K562 (cell line): ENCODE measurements at regions not wholly inside any gene's neighbourhood (a gene's known extent, or its start where the extent isn't known, plus 50 kb on each side); places are given as distances from the start of the nearest gene placed in this dataset.

ENCODE experiments used
- C11orf30 ChIP-seq: fragments of 450-650 bp; IDR thresholded peaks from 2 replicates; pipeline ENCODE4 v1.6.1; 2016; ENCODE audit warnings: low read depth, mild to moderate bottlenecking
- FOXA3 ChIP-seq, 2 experiments: fragments of 450-650 bp in 1 of 2; sonication (generic) in 1 of 2; formaldehyde crosslinking; IDR thresholded peaks in 1 of 2; conservative IDR thresholded peaks in 1 of 2; 2 replicates each; pipeline versions ENCODE4 v1.4.0 to v1.8.0; 2020 to 2022; ENCODE audit warnings: mild to moderate bottlenecking in 2 of 2, missing genetic modification reagents in 1 of 2
- HBP1 ChIP-seq: fragments of 450-650 bp; formaldehyde crosslinking; IDR thresholded peaks from 2 replicates; pipeline ENCODE4 v1.4.0; 2022; ENCODE audit warnings: missing genetic modification characterization
- HDGF ChIP-seq: fragments of 450-650 bp; IDR thresholded peaks from 2 replicates; pipeline ENCODE4 v1.6.1; 2016
- NFRKB ChIP-seq: fragments of 450-650 bp; IDR thresholded peaks from 2 replicates; pipeline ENCODE4 v1.6.1; 2016; ENCODE audit warnings: low read depth
- RBM15 ChIP-seq: fragments of 200-400 bp; formaldehyde crosslinking; IDR thresholded peaks from 2 replicates; pipeline ENCODE4 v1.6.1; 2018; ENCODE audit warnings: mild to moderate bottlenecking, low read length, moderate library complexity; ENCODE audit not compliant: insufficient read depth
- RBM39 ChIP-seq: fragments of 200-400 bp; formaldehyde crosslinking; optimal IDR thresholded peaks from 2 replicates; pipeline ENCODE3; 2018; ENCODE audit warnings: low read depth, low read length
- RREB1 ChIP-seq: fragments of 250-450 bp; sonication (Bioruptor Pico); IDR thresholded peaks from 2 replicates; pipeline ENCODE4 v1.4.0; 2020
- SETDB1 ChIP-seq: IDR thresholded peaks from one replicate; pipeline ENCODE4 v1.6.1; 2012; ENCODE audit warnings: low read length, control low read depth, inconsistent platforms
- SMARCC2 ChIP-seq: fragments of 450-650 bp; IDR thresholded peaks from 2 replicates; pipeline ENCODE4 v1.6.1; 2017; ENCODE audit warnings: antibody characterized with exemption, moderate library complexity, mild to moderate bottlenecking, low read depth
- ZBTB7A ChIP-seq: IDR thresholded peaks from 2 replicates; pipeline ENCODE4 v1.6.1; 2011; ENCODE audit warnings: low read depth, mild to moderate bottlenecking, low read length, moderate library complexity, borderline replicate concordance; ENCODE audit not compliant: control insufficient read depth
- ZNF583 ChIP-seq: fragments of 250-450 bp; sonication (Bioruptor Pico); IDR thresholded peaks from 2 replicates; pipeline ENCODE4 v1.4.0; 2020
- TF ChIP-seq, protein P1 (sequence below), 2 experiments: fragments of 450-650 bp in 1 of 2; sonication (generic) in 1 of 2; formaldehyde crosslinking in 1 of 2; IDR thresholded peaks; 2 replicates each; pipeline versions ENCODE4 v1.7.1 to v1.9.0; 2016 to 2022; ENCODE audit warnings: inconsistent platforms in 1 of 2, mild to moderate bottlenecking in 1 of 2, missing genetic modification reagents in 1 of 2

GRCh38 chr12:42935756-42936155 lies 346.2 kb upstream of the PRICKLE1 start (continued):
- TF ChIP-seq RREB1 (CRISPR knock-in tag) = no peak
- TF ChIP-seq FOXA3 (CRISPR knock-in tag; conservative IDR thresholded peaks at IDR 0.05 in 1 of 2, IDR thresholded peaks at IDR 0.05 in 1 of 2) = no peak
- TF ChIP-seq ZBTB7A = no peak
- no peak for TF ChIP-seq HDGF
- no peak for TF ChIP-seq SETDB1
- TF ChIP-seq C11orf30 = peak; percentile 86
- no peak for TF ChIP-seq HBP1 (CRISPR knock-in tag)
- TF ChIP-seq SMARCC2 = no peak
- no peak for TF ChIP-seq RBM39
- no peak for TF ChIP-seq RBM15
- TF ChIP-seq NFRKB = no peak
- no peak for TF ChIP-seq ZNF583 (CRISPR knock-in tag)
- TF ChIP-seq, protein P1, sequence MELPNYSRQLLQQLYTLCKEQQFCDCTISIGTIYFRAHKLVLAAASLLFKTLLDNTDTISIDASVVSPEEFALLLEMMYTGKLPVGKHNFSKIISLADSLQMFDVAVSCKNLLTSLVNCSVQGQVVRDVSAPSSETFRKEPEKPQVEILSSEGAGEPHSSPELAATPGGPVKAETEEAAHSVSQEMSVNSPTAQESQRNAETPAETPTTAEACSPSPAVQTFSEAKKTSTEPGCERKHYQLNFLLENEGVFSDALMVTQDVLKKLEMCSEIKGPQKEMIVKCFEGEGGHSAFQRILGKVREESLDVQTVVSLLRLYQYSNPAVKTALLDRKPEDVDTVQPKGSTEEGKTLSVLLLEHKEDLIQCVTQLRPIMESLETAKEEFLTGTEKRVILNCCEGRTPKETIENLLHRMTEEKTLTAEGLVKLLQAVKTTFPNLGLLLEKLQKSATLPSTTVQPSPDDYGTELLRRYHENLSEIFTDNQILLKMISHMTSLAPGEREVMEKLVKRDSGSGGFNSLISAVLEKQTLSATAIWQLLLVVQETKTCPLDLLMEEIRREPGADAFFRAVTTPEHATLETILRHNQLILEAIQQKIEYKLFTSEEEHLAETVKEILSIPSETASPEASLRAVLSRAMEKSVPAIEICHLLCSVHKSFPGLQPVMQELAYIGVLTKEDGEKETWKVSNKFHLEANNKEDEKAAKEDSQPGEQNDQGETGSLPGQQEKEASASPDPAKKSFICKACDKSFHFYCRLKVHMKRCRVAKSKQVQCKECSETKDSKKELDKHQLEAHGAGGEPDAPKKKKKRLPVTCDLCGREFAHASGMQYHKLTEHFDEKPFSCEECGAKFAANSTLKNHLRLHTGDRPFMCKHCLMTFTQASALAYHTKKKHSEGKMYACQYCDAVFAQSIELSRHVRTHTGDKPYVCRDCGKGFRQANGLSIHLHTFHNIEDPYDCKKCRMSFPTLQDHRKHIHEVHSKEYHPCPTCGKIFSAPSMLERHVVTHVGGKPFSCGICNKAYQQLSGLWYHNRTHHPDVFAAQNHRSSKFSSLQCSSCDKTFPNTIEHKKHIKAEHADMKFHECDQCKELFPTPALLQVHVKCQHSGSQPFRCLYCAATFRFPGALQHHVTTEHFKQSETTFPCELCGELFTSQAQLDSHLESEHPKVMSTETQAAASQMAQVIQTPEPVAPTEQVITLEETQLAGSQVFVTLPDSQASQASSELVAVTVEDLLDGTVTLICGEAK (IDR thresholded peaks at IDR 0.05) = no peak
- TF ChIP-seq, protein P1 (CRISPR knock-in tag; IDR thresholded peaks at IDR 0.05) = no peak
